Kidney tubule cell (primary cell): ENCODE measurements at regions not wholly inside any gene's neighbourhood (a gene's known extent, or its start where the extent isn't known, plus 50 kb on each side); places are given as distances from the start of the nearest gene placed in this dataset.
"Not testable (repeated sequence)": the region's sequence is repeated elsewhere in the genome, so short reads cannot be mapped to it uniquely, and the experiment has no call there.

Source experiments
- DNase-seq: peaks from one replicate; pipeline ENCODE4 v3.0.0-alpha.2; 2018; ENCODE audit warnings: low spot score

DNA sequence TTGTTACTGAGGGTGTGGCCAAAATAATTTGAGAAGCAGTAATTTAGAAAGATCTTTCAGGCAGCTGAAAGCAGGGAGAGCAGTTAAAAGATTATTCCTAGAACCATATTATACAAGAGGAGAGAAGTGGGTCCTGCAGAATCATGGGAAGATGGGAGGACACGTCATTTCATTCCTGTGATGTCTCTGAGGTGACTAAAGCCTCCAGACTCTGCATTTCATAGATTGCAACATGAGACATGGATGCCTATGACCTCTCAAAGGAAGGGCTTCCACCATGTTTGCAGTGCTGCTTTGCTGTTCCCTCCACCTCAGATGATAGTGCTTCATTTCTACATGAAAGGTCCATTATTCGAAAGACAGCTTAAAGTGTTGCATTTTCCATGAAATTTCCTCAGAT is 788.4 kb downstream of the TSN start:
- DNase-seq: peak; percentile 22

- no peak for DNase-seq
Measured at GRCh38 chr2:122545821-122546220, 790.4 kb downstream of the TSN start.

DNA sequence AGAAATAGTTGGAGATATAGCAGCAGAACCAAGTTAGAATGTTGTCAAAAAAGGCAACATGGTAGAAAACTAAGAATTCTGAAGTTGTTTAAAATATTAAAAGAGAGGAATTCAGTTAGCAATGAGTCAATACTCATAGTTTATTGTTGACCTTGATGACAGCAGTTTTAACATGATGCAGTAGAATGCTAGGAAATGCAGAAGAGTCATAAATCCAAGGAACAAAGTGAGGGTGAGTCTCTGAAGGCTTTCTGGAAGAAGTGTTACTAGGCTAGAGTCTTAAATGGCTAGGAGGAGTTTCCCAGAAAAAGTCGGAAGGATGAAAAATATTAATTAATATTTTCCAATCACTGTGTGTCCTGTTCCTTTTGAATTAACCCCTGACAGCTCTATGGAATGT is 807.3 kb downstream of the TSN start:
- no peak for DNase-seq

GRCh38 chr2:122563781-122564180 is 808.3 kb downstream of the TSN start:
- no peak for DNase-seq

DNA sequence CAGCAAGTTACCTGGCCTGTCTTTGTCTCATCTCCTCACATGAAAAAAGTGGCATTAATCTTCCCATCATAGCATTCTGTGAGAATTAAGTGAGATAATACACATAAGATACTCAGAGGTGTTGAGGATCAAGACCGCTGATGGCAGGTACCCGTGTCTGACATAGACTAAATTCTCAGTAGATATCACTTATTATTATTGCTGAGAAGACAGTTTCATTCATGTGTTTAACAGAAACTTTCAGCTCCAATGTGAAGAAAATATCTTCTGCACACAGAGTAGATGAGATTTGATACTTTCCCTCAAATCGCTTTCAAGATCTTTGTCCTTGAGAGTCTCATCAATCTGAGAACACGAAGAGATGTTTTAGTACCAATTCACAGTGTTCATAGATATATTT is 809.4 kb downstream of the TSN start:
- DNase-seq: no peak

GRCh38 chr2:122565364-122565763 is 809.9 kb downstream of the TSN start:
- DNase-seq: no peak

GRCh38 chr2:122570641-122571040 is 815.2 kb downstream of the TSN start:
- no peak for DNase-seq

GRCh38 chr2:122571471-122571870 is 816.0 kb downstream of the TSN start:
- not testable (repeated sequence) for DNase-seq

GRCh38 chr2:122575076-122575475 is 819.6 kb downstream of the TSN start:
- no peak for DNase-seq

- no peak for DNase-seq
Measured at GRCh38 chr2:122583159-122583917, 827.9 kb downstream of the TSN start.

DNA sequence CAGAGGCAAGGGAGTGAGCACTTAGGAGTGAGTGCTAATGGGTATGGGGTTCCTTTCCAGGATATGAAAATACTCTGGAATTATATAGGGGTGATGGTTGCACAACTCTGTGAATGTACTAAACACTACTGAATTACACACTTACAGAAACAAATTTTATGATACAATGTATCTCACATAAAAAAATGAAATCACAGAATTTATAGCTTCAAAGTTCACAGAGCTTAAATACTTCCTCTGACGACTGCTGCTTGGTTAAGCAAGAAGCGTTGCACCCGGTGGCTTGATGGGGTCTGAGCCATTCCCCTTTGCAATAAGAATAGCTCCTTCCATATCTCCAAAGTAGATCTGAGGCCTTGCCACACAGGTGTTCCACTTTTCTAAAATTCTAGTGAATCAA is 835.1 kb downstream of the TSN start:
- DNase-seq: no peak

DNA sequence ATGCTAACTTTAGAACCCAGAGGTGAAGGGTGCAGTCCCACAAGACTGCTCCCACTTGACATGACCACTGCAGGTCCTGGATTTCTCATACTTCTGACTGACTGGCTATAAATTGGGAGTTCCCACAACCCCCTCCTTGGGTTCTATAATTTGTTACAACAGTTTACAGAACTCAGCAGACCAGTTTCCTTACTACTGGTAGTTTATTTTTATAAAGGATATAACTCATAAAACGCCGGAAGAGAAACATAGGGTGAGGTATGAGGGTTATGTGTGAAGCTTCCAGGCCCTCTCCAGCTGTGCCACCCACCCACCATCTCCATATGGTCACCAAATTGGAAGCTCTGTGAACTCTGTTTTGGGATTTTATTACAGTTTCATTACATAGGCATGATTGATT is 839.6 kb downstream of the TSN start:
- DNase-seq: no peak

GRCh38 chr2:122596598-122596997 is 841.1 kb downstream of the TSN start:
- no peak for DNase-seq

DNA sequence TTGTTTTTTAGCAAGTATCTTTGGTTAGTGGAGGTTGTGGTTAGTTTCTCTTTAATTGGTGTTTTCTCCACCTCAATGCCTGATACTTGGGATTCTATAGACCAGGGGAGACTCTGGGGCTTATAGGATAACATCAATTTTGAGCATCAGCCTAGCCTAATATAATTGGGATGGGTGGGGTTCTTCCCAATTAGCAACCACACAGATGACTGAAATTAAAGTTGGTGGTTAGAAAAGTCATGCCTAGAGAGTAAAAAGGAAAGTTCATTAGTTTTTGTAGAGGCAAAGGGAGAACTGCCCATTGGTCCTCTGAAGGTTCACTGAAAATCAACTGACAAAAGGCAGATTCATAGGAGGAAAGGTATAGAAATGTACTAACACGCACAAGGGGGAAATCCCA is 843.3 kb downstream of the TSN start:
- DNase-seq: no peak

GRCh38 chr2:122610948-122611609 is 855.6 kb downstream of the TSN start:
- DNase-seq: no peak

DNA sequence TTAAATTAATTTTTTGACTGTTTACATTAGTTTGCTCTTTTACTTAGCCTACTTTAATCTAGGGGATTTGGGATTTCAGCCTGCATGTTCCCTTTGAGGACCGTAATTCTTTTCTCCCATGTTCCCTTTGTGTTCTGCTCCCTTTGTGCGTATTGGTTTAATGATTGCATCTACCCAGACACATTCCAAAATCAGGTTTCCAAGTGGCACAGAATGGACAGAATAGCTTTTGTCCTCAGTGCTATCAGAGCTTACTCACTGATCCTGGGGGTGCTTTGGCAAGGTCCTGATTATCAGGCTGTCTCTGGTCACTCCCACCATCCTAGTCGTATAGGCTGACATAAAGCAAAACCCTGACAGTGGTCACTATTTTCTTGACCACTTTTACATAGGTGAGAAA is 867.5 kb downstream of the TSN start:
- DNase-seq: no peak

DNA sequence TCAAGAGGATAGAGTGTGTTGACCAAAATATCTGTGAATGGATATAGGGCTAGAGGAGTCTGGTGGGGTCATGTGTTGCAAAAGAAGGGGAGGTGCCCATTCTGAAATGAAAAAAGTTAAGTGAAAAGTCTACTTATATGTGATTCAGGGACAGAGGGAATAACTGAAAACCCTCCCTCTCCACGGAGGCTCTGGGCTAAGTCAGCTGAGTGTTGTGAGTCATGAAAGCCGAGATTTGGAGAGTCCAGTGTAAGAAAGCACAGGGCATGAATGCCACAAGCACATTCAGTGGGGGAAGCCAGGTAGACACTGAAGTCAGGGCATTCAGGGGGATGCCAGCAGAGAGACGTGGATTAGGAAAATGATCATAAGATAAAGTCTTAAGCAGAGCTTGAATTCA is 871.9 kb downstream of the TSN start:
- peak; percentile 47 for DNase-seq

DNA sequence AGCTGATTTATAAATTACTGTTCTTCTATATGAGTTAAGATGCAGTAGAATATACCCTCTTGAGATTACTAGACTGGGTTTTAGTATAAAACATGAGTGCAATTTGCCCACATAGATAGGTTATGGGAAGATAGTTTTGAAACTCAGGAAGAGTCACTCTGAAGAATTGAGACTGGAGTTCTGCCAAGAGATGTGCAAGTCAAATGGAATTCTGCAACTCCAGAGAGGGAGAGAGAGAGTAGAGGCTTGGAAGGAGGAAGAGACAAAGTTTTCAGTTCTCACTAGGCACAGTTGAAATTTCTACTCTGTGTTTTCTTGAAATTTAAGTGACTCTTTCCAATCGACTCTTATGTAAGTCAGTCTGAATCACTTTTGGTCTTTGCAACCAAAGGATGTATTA is 878.8 kb downstream of the TSN start:
- DNase-seq: peak; percentile 93

DNA sequence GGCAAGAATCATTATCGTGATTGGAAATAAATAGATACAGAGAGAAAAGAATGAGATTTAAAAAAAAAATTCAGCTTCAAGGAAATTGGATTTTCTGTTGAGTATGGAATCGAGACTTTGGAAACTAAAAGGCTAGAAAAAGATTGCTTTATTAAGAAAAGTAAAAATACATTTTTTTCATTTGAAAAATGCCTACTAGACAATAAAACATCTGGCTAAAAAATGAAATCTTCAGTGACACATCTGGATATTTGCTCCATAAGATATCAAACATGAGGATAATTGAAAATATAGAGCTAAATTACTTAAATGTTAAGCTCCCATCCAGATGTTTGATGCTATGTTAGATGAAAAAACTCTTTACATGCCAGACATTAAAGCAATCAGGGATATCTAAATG is 879.5 kb downstream of the TSN start:
- DNase-seq: no peak

DNA sequence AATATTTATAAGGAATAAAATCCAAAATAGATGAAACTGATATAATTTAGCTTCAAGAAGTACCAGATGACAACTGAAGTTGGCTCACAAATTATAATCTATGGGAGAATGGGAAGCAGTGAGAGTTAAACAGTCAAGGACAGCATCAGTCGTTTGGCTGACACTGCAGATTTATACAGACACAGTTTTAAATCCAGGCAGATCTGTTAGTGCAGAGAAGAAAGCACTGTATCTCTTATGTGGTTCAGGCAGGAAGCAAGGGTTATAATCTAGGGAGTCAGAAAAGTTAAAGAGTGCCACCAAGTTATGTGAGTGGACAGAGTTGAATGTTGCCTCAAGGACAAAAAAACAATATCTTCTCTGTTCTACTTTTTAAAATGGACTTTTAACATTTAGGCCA is 880.2 kb downstream of the TSN start:
- DNase-seq: no peak

GRCh38 chr2:122636097-122636496 is 880.6 kb downstream of the TSN start:
- DNase-seq: peak; percentile 83

- no peak for DNase-seq
Measured at GRCh38 chr2:122639176-122639575, 883.7 kb downstream of the TSN start.

DNA sequence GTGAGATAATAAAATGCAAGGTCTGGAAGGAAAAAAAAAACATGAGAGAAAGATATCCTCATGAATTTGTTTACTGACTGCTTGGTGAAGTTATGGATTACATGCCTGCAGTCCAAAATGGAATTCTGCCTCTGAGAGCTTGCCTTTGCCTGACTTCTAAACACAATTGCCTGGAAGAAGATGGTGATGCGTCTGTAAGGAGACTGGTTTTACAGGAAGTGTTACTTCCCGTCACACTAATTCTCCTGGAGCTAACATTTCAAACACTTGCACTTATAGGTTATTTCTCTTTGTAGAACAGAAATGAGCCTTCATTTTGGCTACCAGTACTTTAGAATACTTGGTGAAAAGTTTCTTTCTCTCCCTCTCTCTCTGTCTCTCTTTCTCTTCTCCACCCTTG is 884.3 kb downstream of the TSN start:
- DNase-seq: no peak
